ENCODE measurements at regions not wholly inside any gene's neighbourhood (a gene's known extent, or its start where the extent isn't known, plus 50 kb on each side); places are given as distances from the start of the nearest gene placed in this dataset.
"Not testable (repeated sequence)": the region's sequence is repeated elsewhere in the genome, so short reads cannot be mapped to it uniquely, and the experiment has no call there.

- peak in 1 of 2 donors; percentile 11 for DNase-seq
Measured at GRCh38 chr6:113060664-113061063, 713.5 kb downstream of the RFPL4B start.

GRCh38 chr6:113065611-113066010 is 718.5 kb downstream of the RFPL4B start:
- DNase-seq, result no peak

- no peak for DNase-seq
Measured at GRCh38 chr6:113067612-113068275, 720.6 kb downstream of the RFPL4B start.

DNA sequence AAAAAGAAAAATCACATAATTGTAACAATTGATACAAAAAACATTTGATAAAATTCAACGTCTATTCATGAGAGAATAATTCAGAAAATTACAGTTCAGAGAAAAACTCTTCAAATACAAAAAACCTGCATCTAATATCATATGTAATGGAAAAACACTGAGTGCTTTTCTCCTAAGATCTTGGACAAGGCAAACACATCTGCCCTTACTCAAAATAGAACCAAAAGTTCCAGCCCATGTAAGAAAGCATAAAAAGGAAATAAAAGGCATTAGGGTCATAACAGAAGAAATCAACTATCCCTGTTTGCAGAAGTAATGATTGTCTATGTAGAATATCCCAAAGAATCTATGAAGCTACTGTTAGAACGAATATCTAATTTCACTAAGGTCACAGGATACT is 721.4 kb downstream of the RFPL4B start:
- no peak for DNase-seq

GRCh38 chr6:113070681-113071080 is 723.6 kb downstream of the RFPL4B start:
- DNase-seq, result not testable (repeated sequence)

GRCh38 chr6:113073611-113074191 is 726.6 kb downstream of the RFPL4B start:
- DNase-seq, result no peak

GRCh38 chr6:113076116-113076515 is 729.0 kb downstream of the RFPL4B start:
- no peak for DNase-seq

- DNase-seq, result no peak
Measured at GRCh38 chr6:113076816-113077215, 729.7 kb downstream of the RFPL4B start.

- DNase-seq, result no peak
Measured at GRCh38 chr6:113077794-113078193, 730.7 kb downstream of the RFPL4B start.

DNA sequence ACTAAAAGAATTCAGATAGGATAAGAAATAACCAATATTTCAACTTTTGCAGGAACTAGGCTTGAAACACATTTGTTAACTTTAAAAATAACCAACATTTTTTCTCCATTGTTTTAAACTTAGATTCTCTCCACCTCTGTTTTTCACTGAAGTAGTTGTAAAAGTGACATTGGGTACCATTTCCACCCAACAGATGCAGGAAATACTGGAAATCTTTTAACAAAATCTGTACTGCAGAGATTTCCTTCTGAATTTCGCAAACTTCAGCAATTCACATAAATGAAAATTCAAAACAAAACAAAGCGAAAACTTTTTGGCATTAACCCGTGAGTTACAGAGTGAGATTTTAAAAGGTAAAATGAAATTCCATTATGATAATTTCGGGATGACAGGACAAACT is 731.7 kb downstream of the RFPL4B start:
- DNase-seq, result no peak

GRCh38 chr6:113082745-113083144 is 735.6 kb downstream of the RFPL4B start:
- no peak for DNase-seq

- no peak for DNase-seq
Measured at GRCh38 chr6:113083947-113084346, 736.8 kb downstream of the RFPL4B start.

- no peak for DNase-seq
Measured at GRCh38 chr6:113089056-113089455, 741.9 kb downstream of the RFPL4B start.

DNA sequence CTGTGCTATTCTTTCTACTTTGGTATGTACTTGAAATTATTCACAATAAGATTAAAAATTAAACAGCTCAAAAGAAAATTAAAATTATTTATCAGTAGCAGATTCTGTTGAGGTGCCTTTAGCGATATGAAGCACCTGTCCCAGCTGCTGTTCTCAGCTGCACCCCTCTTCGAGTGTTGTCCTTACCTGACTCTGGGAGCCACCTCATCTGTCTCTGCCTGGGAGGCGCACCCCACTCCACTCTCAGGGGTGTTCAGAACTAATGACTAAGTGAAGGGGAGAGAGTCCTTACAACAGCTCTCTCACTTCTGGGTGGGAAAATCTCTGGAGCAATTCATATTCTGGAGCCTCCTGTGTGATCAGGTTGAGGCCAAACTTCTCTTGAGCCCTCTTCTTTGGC is 745.7 kb downstream of the RFPL4B start:
- DNase-seq, result no peak

GRCh38 chr6:113094779-113095178 is 747.6 kb downstream of the RFPL4B start:
- no peak for DNase-seq

- DNase-seq, result no peak
Measured at GRCh38 chr6:113095841-113096240, 748.7 kb downstream of the RFPL4B start.

DNA sequence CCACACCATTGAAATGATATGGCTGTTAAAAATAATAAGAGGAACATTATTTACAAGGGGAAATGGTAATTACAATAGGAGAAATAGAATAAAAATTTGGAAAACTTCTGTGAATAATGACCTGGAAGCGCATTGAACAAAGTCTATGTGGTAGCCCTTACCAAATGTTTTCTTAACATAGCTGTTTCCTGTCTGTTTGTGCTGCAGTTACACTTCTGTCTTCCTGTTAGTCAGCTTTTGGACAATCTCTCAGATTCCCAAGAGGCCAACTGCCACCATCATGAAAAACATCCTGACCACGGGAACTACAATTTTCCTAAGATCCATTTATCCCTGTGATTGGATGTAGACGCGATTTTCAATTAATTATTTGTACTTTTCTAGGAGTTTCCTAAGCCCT is 754.4 kb upstream of the MARCKS start:
- DNase-seq, result no peak

GRCh38 chr6:113103634-113104361 is 753.3 kb upstream of the MARCKS start:
- peak in 1 of 2 donors; percentile 66 for DNase-seq

DNA sequence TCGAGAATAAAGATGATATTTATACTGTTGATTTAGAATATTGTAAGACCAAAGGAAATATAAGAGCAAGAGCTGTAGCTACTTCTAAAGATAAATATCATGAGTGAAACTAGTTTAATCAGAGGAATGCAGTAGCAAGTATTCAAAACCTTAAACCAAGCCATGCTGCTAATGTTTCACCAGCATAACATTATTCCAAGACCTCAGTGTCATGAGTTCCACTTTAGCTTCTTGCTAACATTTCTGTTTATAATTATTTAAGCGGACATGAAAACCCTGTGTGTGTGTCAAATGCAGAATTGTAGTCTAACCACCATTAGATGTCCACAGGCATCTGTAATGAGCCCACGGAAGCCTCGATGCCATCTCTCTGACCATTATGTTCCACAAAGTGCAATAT is 752.6 kb upstream of the MARCKS start:
- no peak for DNase-seq

- no peak for DNase-seq
Measured at GRCh38 chr6:113104951-113105350, 752.2 kb upstream of the MARCKS start.

GRCh38 chr6:113110211-113110610 is 746.9 kb upstream of the MARCKS start:
- no peak for DNase-seq

DNA sequence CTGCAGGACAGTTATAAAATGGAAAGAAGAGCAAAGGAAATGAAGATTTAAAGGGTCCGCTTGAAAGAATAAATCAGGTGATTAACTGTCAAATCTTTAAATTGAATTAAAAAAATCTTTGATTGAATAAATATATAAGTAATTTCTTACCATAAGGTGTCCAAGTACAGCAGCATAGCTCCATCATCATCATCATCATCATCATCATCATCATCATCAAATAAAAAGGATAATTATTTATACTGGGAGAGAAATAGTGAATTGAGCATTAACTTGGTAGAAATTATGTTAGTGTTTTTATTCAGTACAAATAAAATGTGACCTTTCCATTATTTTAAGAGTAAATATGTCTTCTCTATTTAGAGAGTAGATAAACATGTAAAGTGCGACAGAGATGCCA is 745.6 kb upstream of the MARCKS start:
- DNase-seq, result no peak

- DNase-seq, result no peak
Measured at GRCh38 chr6:113112086-113112485, 745.1 kb upstream of the MARCKS start.

- peak in 1 of 2 donors; percentile 73 for DNase-seq
Measured at GRCh38 chr6:113115196-113115595, 741.9 kb upstream of the MARCKS start.
